IMR-90 (cell line): ENCODE measurements at regions not wholly inside any gene's neighbourhood (a gene's known extent, or its start where the extent isn't known, plus 50 kb on each side); places are given as distances from the start of the nearest gene placed in this dataset.

Source experiments
- ATAC-seq: fragments of 200-7000 bp; cut with Tn5 transposase; 2 replicates; pipeline ENCODE4 v1.9.1; 2020; ENCODE audit warnings: low read depth, mild to moderate bottlenecking, moderate library complexity
- BruUV-seq: library from RNA; stranded (reverse); fragments of 400-500 nt; replicated peaks from 2 replicates; lab custom pipeline; 2021; lab: Mats Ljungman, UMichigan
- CTCF ChIA-PET: fragments of 300-600 bp; formaldehyde crosslinking; extraction: SDS; loops from one replicate; lab custom pipeline; 2021; ENCODE audit warnings: antibody characterized with exemption; lab: Yijun Ruan, JAX
- POLR2A ChIA-PET: fragments of 300-600 bp; sonication (Branson Sonifier 250); formaldehyde crosslinking; loops from one replicate; lab custom pipeline; 2022; ENCODE audit warnings: antibody characterized with exemption; ENCODE audit not compliant: unreplicated experiment; lab: Charles Lee
- DNase-seq: peaks from one replicate; pipeline ENCODE4 v3.0.0; 2013
- H2AFZ ChIP-seq: replicated peaks from 2 replicates; pipeline ENCODE3; 2013; ENCODE audit warnings: low read length, mild to moderate bottlenecking; ENCODE audit not compliant: poor library complexity
- H2AK5ac ChIP-seq: 2 replicates; pipeline ENCODE4 v1.6.1; 2013; ENCODE audit warnings: low read depth, low read length, inconsistent platforms
- H2AK9ac ChIP-seq: replicated peaks from 2 replicates; pipeline ENCODE3; 2013; ENCODE audit warnings: mild to moderate bottlenecking, low read depth, low read length, moderate library complexity; ENCODE audit not compliant: poor library complexity
- H2BK120ac ChIP-seq: 2 replicates; pipeline ENCODE4 v1.6.1; 2013; ENCODE audit warnings: low read depth, low read length, inconsistent platforms
- H2BK15ac ChIP-seq: 3 replicates; pipeline ENCODE4 v1.6.1; 2013; ENCODE audit warnings: low read depth, low read length, inconsistent platforms
- H2BK20ac ChIP-seq: 2 replicates; pipeline ENCODE4 v1.6.1; 2013; ENCODE audit warnings: low read depth, mild to moderate bottlenecking, inconsistent platforms, low read length, moderate library complexity
- H2BK5ac ChIP-seq: 2 replicates; pipeline ENCODE4 v1.6.1; 2013; ENCODE audit warnings: mild to moderate bottlenecking, low read depth, low read length, inconsistent platforms; ENCODE audit not compliant: poor library complexity, severe bottlenecking
- H3K14ac ChIP-seq: replicated peaks from 2 replicates; pipeline ENCODE4 v1.6.1; 2013; ENCODE audit warnings: low read depth, low read length, inconsistent platforms
- H3K18ac ChIP-seq: 2 replicates; pipeline ENCODE4 v1.6.1; 2013; ENCODE audit warnings: low read depth, low read length, control low read depth
- H3K23ac ChIP-seq: 2 replicates; pipeline ENCODE4 v1.6.1; 2013; ENCODE audit warnings: low read depth, low read length, inconsistent platforms
- H3K27ac ChIP-seq: 2 replicates; pipeline ENCODE4 v1.5.1; 2013; ENCODE audit warnings: mild to moderate bottlenecking, control low read depth, low read length; ENCODE audit not compliant: insufficient read depth
- H3K27me3 ChIP-seq: 2 replicates; pipeline ENCODE4 v1.6.1; 2013; ENCODE audit warnings: low read length; ENCODE audit not compliant: control insufficient read depth, insufficient read depth
- H3K36me3 ChIP-seq: 2 replicates; pipeline ENCODE4 v1.6.1; 2013; ENCODE audit warnings: low read length, mixed read lengths; ENCODE audit not compliant: control insufficient read depth, insufficient read depth
- H3K4ac ChIP-seq: 2 replicates; pipeline ENCODE4 v1.6.1; 2013; ENCODE audit warnings: low read depth, low read length, inconsistent platforms
- H3K4me1 ChIP-seq: 2 replicates; pipeline ENCODE4 v1.6.1; 2013; ENCODE audit warnings: low read length, mixed read lengths; ENCODE audit not compliant: control insufficient read depth, insufficient read depth
- H3K4me2 ChIP-seq: 2 replicates; pipeline ENCODE4 v1.6.1; 2013; ENCODE audit warnings: low read depth, mild to moderate bottlenecking, control low read depth, low read length, moderate library complexity
- H3K4me3 ChIP-seq: 2 replicates; pipeline ENCODE4 v1.5.1; 2013; ENCODE audit warnings: low read depth, mild to moderate bottlenecking, control low read depth, low read length, moderate library complexity; ENCODE audit not compliant: insufficient read depth
- H3K56ac ChIP-seq: 2 replicates; pipeline ENCODE4 v1.6.1; 2013; ENCODE audit warnings: low read length, inconsistent platforms; ENCODE audit not compliant: insufficient read depth; ENCODE audit errors: extremely low read depth
- H3K79me1 ChIP-seq, 2 experiments: 2 replicates each; pipeline ENCODE4 v1.6.1; 2013; ENCODE audit warnings: low read length in 2 of 2, inconsistent platforms in 1 of 2, low read depth in 1 of 2
- H3K9ac ChIP-seq: 2 replicates; pipeline ENCODE4 v1.6.1; 2013; ENCODE audit warnings: low read depth, low read length, control low read depth
- H3K9me1 ChIP-seq: 2 replicates; pipeline ENCODE4 v1.6.1; 2013; ENCODE audit warnings: low read length, inconsistent platforms; ENCODE audit not compliant: insufficient read depth
- H3K9me3 ChIP-seq: 2 replicates; pipeline ENCODE4 v1.6.1; 2013; ENCODE audit warnings: low read length; ENCODE audit not compliant: control insufficient read depth, insufficient read depth
- H4K20me1 ChIP-seq: 2 replicates; pipeline ENCODE4 v1.6.1; 2013; ENCODE audit warnings: low read length, inconsistent platforms; ENCODE audit not compliant: insufficient read depth
- H4K5ac ChIP-seq: 2 replicates; pipeline ENCODE4 v1.6.1; 2013; ENCODE audit warnings: mild to moderate bottlenecking, low read depth, low read length, control low read depth
- H4K8ac ChIP-seq, 2 experiments: 2 replicates each; pipeline ENCODE4 v1.6.1; 2013; ENCODE audit warnings: low read depth in 2 of 2, low read length in 2 of 2, control low read depth in 1 of 2, inconsistent platforms in 1 of 2
- H4K91ac ChIP-seq: 2 replicates; pipeline ENCODE4 v1.6.1; 2013; ENCODE audit warnings: low read depth, low read length, inconsistent platforms; ENCODE audit not compliant: insufficient read depth
- BHLHE40 ChIP-seq: fragments of 150-350 bp; IDR thresholded peaks from 2 replicates; pipeline ENCODE4 v1.6.1; 2016; ENCODE audit warnings: mild to moderate bottlenecking, low read depth, low read length
- MAFK ChIP-seq: IDR thresholded peaks from 2 replicates; pipeline ENCODE4 v1.6.1; 2012; ENCODE audit warnings: low read depth, low read length, improper control_type of control experiment
- RCOR1 ChIP-seq: IDR thresholded peaks from 2 replicates; pipeline ENCODE4 v1.6.1; 2012; ENCODE audit warnings: mild to moderate bottlenecking, low read length, improper control_type of control experiment; ENCODE audit not compliant: insufficient replicate concordance
- WGBS, 2 experiments: methylation state at CpG; one replicate each; pipeline versions ENCODE4 v1.1.5 to v1.1.7; 2013; ENCODE audit warnings: missing lambda C conversion rate in 2 of 2; ENCODE audit not compliant: insufficient read length in 1 of 2; ENCODE audit errors: extremely low coverage in 2 of 2; 5-methylcytosine and 5-hydroxymethylcytosine counted together
- dilution Hi-C: fragments of 300-500 bp; cut with HindIII; formaldehyde crosslinking; loops from one replicate; pipeline ENCODE4 v1.14.3; 2018; ENCODE audit warnings: low sequenced_read_pairs; ENCODE audit not compliant: unreplicated experiment
- in situ Hi-C: fragments of 300-500 bp; cut with MboI; formaldehyde crosslinking; loops from 3 replicates; pipeline ENCODE4 v1.14.3; 2019; ENCODE audit warnings: low sequenced_read_pairs, inconsistent platforms, mixed read lengths
- intact Hi-C: fragments of 100-400 bp; cut with micrococcal nuclease; formaldehyde crosslinking; loops from 2 replicates; pipeline ENCODE4 v1.10.0; 2022
- TF ChIP-seq, protein P1 (sequence below): fragments of 150-350 bp; IDR thresholded peaks from 2 replicates; pipeline ENCODE4 v1.6.1; 2017; ENCODE audit warnings: mild to moderate bottlenecking, antibody characterized with exemption, low read length, low read depth

DNA sequence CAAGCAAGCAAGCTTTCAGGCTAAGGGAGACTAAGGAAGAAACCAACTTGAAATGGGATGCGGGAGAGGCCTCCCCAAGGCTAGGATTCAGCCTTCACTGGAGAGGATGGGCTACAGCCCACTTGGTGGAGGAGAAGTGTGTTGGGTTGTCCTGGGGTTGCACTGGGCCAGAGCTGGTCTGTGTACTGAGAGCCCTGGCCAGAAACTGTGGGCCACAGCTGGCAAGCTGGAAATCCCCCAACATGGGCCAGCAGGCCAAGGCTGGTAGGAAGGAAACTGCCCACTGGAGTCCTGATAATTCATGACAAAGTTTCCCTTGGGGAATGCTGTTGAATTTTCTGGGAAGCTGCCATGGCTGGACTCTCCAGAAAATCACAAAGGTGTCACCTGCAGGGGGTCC, 188.0 kb upstream of the S100G start:
- H3K4me3 ChIP-seq, result no peak overlapping the region
- WGBS, 2 experiments, result no CpG with 5 or more reads among the region's 1 CpG
- peak overlapping the region; percentile 80 for H2BK5ac ChIP-seq
- peak overlapping the region; percentile 78 for H2BK120ac ChIP-seq
- peaks cover 11% of the 10 kb centered on the region for H3K4me1 ChIP-seq
- no peaks in the 10 kb centered on the region for H3K36me3 ChIP-seq
- ChIA-PET POLR2A (interaction anchor here (0.6 kb wide), 1 partner anchor 195 kb away, joined by 4 read pairs; no protein-coding TSS in a partner anchor), CTCF (no interaction called here)
- H4K8ac ChIP-seq, result peak overlapping the region in 1 of 2 experiments; percentile 79; a peak in 1 of 4 replicates
- H3K56ac ChIP-seq, result no peak overlapping the region
- H2AK5ac ChIP-seq, result peak overlapping the region; percentile 80; the same call in 1 of the 2 replicates
- H3K27ac ChIP-seq, result peak overlapping the region; percentile 9; the same call in 1 of the 2 replicates
- H2BK20ac ChIP-seq, result peak overlapping the region; percentile 77
- H3K4ac ChIP-seq, result peak overlapping the region; percentile 75
- H3K9me3 ChIP-seq, result peaks cover 2% of the 10 kb centered on the region; the same call in 1 of the 2 replicates
- H4K5ac ChIP-seq, result peak overlapping the region; percentile 65
- DNase-seq, result no peak
- ATAC-seq, result no peak
- H3K27me3 ChIP-seq, result no peaks in the 10 kb centered on the region
- H2AFZ ChIP-seq, result peak overlapping the region; percentile 60
- TF ChIP-seq, protein P1, sequence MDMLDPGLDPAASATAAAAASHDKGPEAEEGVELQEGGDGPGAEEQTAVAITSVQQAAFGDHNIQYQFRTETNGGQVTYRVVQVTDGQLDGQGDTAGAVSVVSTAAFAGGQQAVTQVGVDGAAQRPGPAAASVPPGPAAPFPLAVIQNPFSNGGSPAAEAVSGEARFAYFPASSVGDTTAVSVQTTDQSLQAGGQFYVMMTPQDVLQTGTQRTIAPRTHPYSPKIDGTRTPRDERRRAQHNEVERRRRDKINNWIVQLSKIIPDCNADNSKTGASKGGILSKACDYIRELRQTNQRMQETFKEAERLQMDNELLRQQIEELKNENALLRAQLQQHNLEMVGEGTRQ, result no peak
- TF ChIP-seq BHLHE40 (no peak), MAFK (no peak), RCOR1 (no peak)
- no peaks in the 10 kb centered on the region for H4K20me1 ChIP-seq
- H3K23ac ChIP-seq, result peak overlapping the region; percentile 90; the same call in 1 of the 2 replicates
- H3K9me1 ChIP-seq, result peaks cover 6% of the 10 kb centered on the region
- no peak overlapping the region for H3K4me2 ChIP-seq
- peak overlapping the region; percentile 59 for H4K91ac ChIP-seq
- no TSS peak for BruUV-seq
- H3K14ac ChIP-seq, result peak overlapping the region; percentile 87
- peak overlapping the region; percentile 79 for H3K18ac ChIP-seq
- intact Hi-C loops, result no loop called here
- H2BK15ac ChIP-seq, result peak overlapping the region; percentile 57; the same call in 2 of the 3 replicates
- peak overlapping the region; percentile 69 for H2AK9ac ChIP-seq
- peaks cover 0 to 7% of the 10 kb centered on the region in 2 experiments; a peak in 1 of 4 replicates for H3K79me1 ChIP-seq
- dilution Hi-C loops, result no loop called here
- in situ Hi-C loops, result no loop called here
- H3K9ac ChIP-seq, result no peak overlapping the region
